ENCODE measurements at regions not wholly inside any gene's neighbourhood (a gene's known extent, or its start where the extent isn't known, plus 50 kb on each side); places are given as distances from the start of the nearest gene placed in this dataset.

- H3K36me3 Mint-ChIP-seq: peaks cover 0 to 9% of the 10 kb centered on the region in 2 donors
- DNase-seq (no peak), ATAC-seq (ENCODE audit: low read depth in 2 of 2) (no peak)
- H3K27ac Mint-ChIP-seq: no peak overlapping the region
- no peaks in the 10 kb centered on the region for H3K4me1 Mint-ChIP-seq
- H3K4me3 Mint-ChIP-seq: peak overlapping the region in 1 of 8 donors; percentile 52
- H3K9me3 Mint-ChIP-seq: peaks cover 0 to 14% (median 9%) of the 10 kb centered on the region in 7 donors
- H3K27me3 Mint-ChIP-seq: peaks cover 0 to 8% (median 0%) of the 10 kb centered on the region in 3 donors
These were observed 301.0 kb downstream of the CXCL12 start for GRCh38 chr10:44083719-44084400.

DNA sequence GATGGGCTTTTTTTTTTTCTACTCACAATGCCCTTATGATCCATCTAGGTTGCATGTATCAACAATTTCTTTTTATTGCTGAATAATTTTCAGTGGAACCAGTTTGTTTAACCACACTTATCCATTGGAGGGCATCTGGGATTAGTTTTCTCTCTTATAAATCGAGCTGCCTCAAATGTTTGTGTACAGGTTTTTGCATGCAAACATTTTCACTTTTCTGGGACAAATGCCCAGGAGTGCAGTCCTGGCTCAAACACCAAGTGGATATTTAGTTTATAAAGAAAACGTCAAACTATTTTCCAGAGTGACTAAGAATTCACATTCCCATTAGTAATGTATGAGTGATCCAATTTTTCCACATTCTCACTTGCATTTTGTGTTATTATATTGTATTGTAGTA, 313.4 kb downstream of the CXCL12 start:
- H3K27ac Mint-ChIP-seq: no peak overlapping the region

DNA sequence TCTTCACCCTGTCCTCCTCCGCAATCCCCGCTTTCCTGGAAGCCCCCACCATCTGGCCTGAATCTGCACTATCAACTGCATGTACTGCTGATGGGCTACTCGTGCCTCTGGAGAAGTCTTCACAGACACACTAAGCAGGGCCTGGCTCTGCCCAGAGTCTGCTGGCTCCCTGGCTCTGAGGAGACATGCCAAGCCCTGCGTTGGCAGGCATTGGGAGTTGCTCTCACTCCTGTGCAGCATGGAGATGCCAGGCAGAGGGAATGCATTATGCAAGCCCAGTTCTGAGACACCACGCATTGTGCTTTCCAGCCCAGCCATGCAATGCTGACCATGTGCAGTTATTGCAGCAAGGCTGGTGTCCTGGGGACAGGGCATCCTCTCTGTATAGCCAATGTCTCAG, 314.6 kb downstream of the CXCL12 start:
- Mint-ChIP-seq H3K36me3 (no peaks in the 10 kb centered on the region), H3K27ac (no peak overlapping the region), H3K27me3 (no peaks in the 10 kb centered on the region)

More for the DNA sequence above, 313.4 kb downstream of the CXCL12 start:
- Mint-ChIP-seq H3K4me3 (no peak overlapping the region), H3K27me3 (no peaks in the 10 kb centered on the region), H3K4me1 (no peaks in the 10 kb centered on the region), H3K9me3 (peaks cover under 1 to 17% (median 6%) of the 10 kb centered on the region in 7 donors), H3K36me3 (no peaks in the 10 kb centered on the region)
- no peak for ATAC-seq (ENCODE audit: low read depth in 2 of 2)
- DNase-seq: no peak

GRCh38 chr10:44069573-44069972, 315.3 kb downstream of the CXCL12 start:
- Mint-ChIP-seq H3K36me3 (no peaks in the 10 kb centered on the region), H3K4me1 (no peaks in the 10 kb centered on the region), H3K4me3 (no peak overlapping the region), H3K9me3 (peaks cover 0 to 6% (median 0%) of the 10 kb centered on the region in 7 donors), H3K27me3 (no peaks in the 10 kb centered on the region), H3K27ac (no peak overlapping the region)
- ATAC-seq (ENCODE audit: low read depth in 2 of 2) (no peak), DNase-seq (no peak)

More for the DNA sequence above, 314.6 kb downstream of the CXCL12 start:
- ATAC-seq (ENCODE audit: low read depth in 2 of 2) (no peak), DNase-seq (no peak)
- H3K9me3 Mint-ChIP-seq: peaks cover 0 to 8% (median 6%) of the 10 kb centered on the region in 7 donors
- H3K4me1 Mint-ChIP-seq: no peaks in the 10 kb centered on the region
- no peak overlapping the region for H3K4me3 Mint-ChIP-seq

- no peak for DNase-seq
- H3K4me1 Mint-ChIP-seq: no peaks in the 10 kb centered on the region
- H3K27me3 Mint-ChIP-seq: no peaks in the 10 kb centered on the region
- no peaks in the 10 kb centered on the region for H3K36me3 Mint-ChIP-seq
- peaks cover 0 to 6% (median 0%) of the 10 kb centered on the region in 7 donors for H3K9me3 Mint-ChIP-seq
- ATAC-seq (ENCODE audit: low read depth in 2 of 2): no peak
- H3K27ac Mint-ChIP-seq: no peak overlapping the region
- H3K4me3 Mint-ChIP-seq: no peak overlapping the region
These were observed 316.0 kb downstream of the CXCL12 start for GRCh38 chr10:44068716-44069482.

GRCh38 chr10:44067432-44067831, 317.5 kb downstream of the CXCL12 start:
- ATAC-seq (ENCODE audit: low read depth in 2 of 2) (no peak), DNase-seq (no peak)
- Mint-ChIP-seq H3K4me1 (no peaks in the 10 kb centered on the region), H3K36me3 (no peaks in the 10 kb centered on the region), H3K27me3 (no peaks in the 10 kb centered on the region), H3K27ac (no peak overlapping the region), H3K9me3 (peaks cover 0 to 6% (median 0%) of the 10 kb centered on the region in 7 donors), H3K4me3 (no peak overlapping the region)

- H3K27me3 Mint-ChIP-seq: no peaks in the 10 kb centered on the region
- ATAC-seq (ENCODE audit: low read depth in 2 of 2) (no peak), DNase-seq (no peak)
- no peaks in the 10 kb centered on the region for H3K36me3 Mint-ChIP-seq
- no peaks in the 10 kb centered on the region for H3K4me1 Mint-ChIP-seq
- H3K27ac Mint-ChIP-seq: no peak overlapping the region
- H3K9me3 Mint-ChIP-seq: peaks cover 0 to 6% (median 0%) of the 10 kb centered on the region in 7 donors
- H3K4me3 Mint-ChIP-seq: no peak overlapping the region
These were observed 318.2 kb downstream of the CXCL12 start for GRCh38 chr10:44066527-44067255.

- Mint-ChIP-seq H3K27me3 (no peaks in the 10 kb centered on the region), H3K36me3 (no peaks in the 10 kb centered on the region), H3K4me3 (no peak overlapping the region), H3K27ac (no peak overlapping the region), H3K9me3 (peaks cover 0 to 6% (median 0%) of the 10 kb centered on the region in 7 donors), H3K4me1 (no peaks in the 10 kb centered on the region)
- no peak for ATAC-seq (ENCODE audit: low read depth in 2 of 2)
- DNase-seq: no peak
These were observed 318.9 kb downstream of the CXCL12 start for GRCh38 chr10:44065788-44066526.

DNA sequence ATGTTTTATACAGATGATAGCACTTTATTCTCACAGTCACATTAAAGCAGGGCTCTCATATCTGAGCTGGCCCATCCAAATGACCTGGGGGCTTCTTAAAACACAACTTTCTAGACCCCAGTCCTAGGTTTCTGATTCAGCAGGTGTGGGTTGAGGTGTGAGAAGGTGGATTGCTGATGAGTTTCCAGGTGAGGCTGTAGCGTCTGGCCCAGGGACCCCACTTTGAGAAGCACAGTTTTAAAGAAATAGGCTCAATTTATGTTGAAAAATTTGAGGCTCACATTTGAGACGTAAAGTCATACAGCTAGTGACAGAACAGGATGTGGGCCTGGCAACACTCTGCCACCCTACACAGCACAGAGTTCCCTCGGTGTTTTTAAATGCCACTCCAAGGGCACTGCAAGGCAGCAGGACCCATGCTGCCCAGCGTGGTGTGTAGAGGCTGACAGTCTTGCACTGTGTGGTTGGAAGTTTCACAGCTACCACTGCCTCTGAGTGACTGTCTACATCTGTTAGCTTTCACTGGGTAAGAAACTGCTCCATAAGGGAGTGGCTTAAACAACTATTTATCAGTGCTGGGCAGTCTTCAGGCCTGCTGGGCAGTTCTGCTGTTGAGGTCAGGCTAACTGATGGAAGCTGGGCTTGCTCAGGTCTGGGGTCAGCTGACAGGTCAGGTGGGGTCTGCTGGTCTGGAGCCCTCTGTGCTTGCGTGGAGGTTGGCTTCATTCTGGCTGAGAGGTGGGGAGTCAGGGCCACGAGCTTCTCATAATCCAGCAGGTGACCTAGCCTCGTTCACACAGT, 319.7 kb downstream of the CXCL12 start:
- DNase-seq (no peak), ATAC-seq (ENCODE audit: low read depth in 2 of 2) (no peak)
- H3K9me3 Mint-ChIP-seq: peaks cover 0 to 6% (median 0%) of the 10 kb centered on the region in 7 donors
- no peak overlapping the region for H3K4me3 Mint-ChIP-seq
- H3K4me1 Mint-ChIP-seq: no peaks in the 10 kb centered on the region
- no peaks in the 10 kb centered on the region for H3K36me3 Mint-ChIP-seq
- no peaks in the 10 kb centered on the region for H3K27me3 Mint-ChIP-seq
- H3K27ac Mint-ChIP-seq: no peak overlapping the region

DNA sequence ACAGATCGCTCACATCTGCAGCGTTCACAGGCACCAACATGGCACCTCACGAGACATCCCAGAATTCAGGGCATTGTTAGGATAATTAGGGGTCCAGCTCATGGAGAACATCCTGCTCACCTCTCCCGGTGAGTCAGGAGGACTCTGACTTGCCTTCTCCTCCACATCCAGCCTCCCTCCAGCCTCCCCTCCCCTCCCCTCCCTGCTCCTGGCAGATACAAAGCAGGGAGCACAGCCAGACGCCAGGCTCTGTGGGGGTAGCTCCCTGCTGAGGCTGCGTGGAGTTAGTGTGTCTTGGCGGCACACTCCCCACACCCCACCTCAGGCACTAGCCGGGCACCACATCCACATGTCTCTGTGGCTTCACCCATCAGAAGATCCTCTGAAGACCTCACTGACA, 320.6 kb downstream of the CXCL12 start:
- H3K36me3 Mint-ChIP-seq: no peaks in the 10 kb centered on the region
- peaks cover 0 to 3% (median 0%) of the 10 kb centered on the region in 7 donors for H3K9me3 Mint-ChIP-seq
- H3K27ac Mint-ChIP-seq: no peak overlapping the region
- DNase-seq (no peak), ATAC-seq (ENCODE audit: low read depth in 2 of 2) (no peak)
- H3K4me3 Mint-ChIP-seq: no peak overlapping the region
- no peaks in the 10 kb centered on the region for H3K4me1 Mint-ChIP-seq
- H3K27me3 Mint-ChIP-seq: no peaks in the 10 kb centered on the region

DNA sequence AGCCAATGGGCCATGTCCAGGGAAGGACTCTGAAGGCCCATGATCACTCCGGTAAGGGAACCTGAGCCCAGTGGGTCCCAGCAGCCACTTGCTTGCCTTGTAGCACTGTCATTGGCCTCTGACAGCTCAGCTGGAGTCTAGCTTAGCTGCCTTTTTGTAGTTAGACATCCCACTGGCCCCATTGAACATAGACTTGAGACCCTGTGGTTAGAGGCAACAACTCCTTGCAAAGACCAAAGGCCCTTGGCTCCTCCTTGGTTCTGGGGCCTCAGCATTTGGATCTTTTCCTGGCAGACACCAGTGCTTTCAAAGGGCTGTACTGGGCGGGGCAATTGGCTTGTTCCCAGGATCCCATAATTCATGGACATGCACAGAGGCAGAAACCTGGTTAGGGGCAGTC, 321.2 kb downstream of the CXCL12 start:
- ATAC-seq (ENCODE audit: low read depth in 2 of 2) (no peak), DNase-seq (no peak)
- H3K4me1 Mint-ChIP-seq: no peaks in the 10 kb centered on the region
- no peak overlapping the region for H3K4me3 Mint-ChIP-seq
- no peaks in the 10 kb centered on the region for H3K27me3 Mint-ChIP-seq
- H3K27ac Mint-ChIP-seq: no peak overlapping the region
- peaks cover 0 to 3% (median 0%) of the 10 kb centered on the region in 7 donors for H3K9me3 Mint-ChIP-seq
- H3K36me3 Mint-ChIP-seq: no peaks in the 10 kb centered on the region

- no peaks in the 10 kb centered on the region for H3K27me3 Mint-ChIP-seq
- H3K36me3 Mint-ChIP-seq: no peaks in the 10 kb centered on the region
- no peak for DNase-seq
- no peak overlapping the region for H3K27ac Mint-ChIP-seq
- no peak overlapping the region for H3K4me3 Mint-ChIP-seq
- H3K9me3 Mint-ChIP-seq: peaks cover 0 to 3% (median 0%) of the 10 kb centered on the region in 7 donors
- H3K4me1 Mint-ChIP-seq: no peaks in the 10 kb centered on the region
- ATAC-seq (ENCODE audit: low read depth in 2 of 2): no peak
These were observed 324.2 kb downstream of the CXCL12 start for GRCh38 chr10:44060719-44061118.
